ENCODE measurements at regions not wholly inside any gene's neighbourhood (a gene's known extent, or its start where the extent isn't known, plus 50 kb on each side); places are given as distances from the start of the nearest gene placed in this dataset.
"Not testable (repeated sequence)": the region's sequence is repeated elsewhere in the genome, so short reads cannot be mapped to it uniquely, and the experiment has no call there.

DNA sequence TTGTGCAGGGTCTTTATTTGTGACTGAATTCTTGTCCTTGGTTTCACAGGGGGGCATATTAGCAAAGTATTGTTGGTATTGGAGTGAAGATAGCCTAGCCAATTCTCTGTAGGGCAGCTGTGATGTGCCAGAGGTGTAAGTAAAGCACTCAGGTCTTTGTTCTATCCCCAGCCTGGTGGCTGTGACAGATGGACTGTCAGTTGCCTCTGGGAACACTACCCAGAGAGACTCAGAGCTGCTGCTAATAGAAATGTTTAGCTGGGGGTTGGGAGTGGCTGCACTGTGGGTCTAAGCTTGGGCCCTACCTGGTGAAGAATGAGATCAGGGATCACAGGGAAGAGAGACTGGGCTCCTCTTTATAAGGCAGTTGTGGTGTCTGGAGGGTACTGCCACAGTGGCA lies 1006.5 kb upstream of the TYRP1 start:
- H3K9me3 Mint-ChIP-seq (ENCODE audit: low read depth) = no peaks in the 10 kb centered on the region
- no peaks in the 10 kb centered on the region for H3K36me3 Mint-ChIP-seq (ENCODE audit: low read depth)
- no peak for DNase-seq (ENCODE audit: low spot score)
- peaks cover 2% of the 10 kb centered on the region for H3K27me3 Mint-ChIP-seq (ENCODE audit: low read depth)
- TF ChIP-seq, protein P1, sequence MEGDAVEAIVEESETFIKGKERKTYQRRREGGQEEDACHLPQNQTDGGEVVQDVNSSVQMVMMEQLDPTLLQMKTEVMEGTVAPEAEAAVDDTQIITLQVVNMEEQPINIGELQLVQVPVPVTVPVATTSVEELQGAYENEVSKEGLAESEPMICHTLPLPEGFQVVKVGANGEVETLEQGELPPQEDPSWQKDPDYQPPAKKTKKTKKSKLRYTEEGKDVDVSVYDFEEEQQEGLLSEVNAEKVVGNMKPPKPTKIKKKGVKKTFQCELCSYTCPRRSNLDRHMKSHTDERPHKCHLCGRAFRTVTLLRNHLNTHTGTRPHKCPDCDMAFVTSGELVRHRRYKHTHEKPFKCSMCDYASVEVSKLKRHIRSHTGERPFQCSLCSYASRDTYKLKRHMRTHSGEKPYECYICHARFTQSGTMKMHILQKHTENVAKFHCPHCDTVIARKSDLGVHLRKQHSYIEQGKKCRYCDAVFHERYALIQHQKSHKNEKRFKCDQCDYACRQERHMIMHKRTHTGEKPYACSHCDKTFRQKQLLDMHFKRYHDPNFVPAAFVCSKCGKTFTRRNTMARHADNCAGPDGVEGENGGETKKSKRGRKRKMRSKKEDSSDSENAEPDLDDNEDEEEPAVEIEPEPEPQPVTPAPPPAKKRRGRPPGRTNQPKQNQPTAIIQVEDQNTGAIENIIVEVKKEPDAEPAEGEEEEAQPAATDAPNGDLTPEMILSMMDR (IDR thresholded peaks at IDR 0.05) = no peak
- no peak overlapping the region for H3K27ac Mint-ChIP-seq (ENCODE audit: unreplicated experiment)
- no peak overlapping the region for H3K4me3 Mint-ChIP-seq (ENCODE audit: unreplicated experiment)
- H3K4me1 Mint-ChIP-seq (ENCODE audit: low read depth) = no peaks in the 10 kb centered on the region

DNA sequence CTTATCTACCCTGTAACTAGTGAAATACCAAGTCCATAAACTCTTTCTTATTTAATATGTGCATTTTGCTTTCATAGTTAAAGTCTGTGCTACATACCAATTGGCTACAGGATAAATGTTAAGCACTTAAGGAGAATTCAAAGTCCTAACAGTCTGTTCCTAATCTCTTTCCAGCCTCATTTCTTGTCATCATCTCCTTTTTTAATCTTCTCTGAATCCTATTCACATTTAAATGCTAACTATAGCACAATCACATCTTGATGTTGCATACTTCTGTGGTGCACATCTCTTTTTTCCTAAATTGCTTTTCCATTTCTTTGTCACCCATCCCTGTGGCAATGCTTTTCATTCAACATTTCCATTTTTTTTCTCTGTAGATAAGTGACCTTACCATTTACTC lies 996.1 kb upstream of the TYRP1 start:
- no peaks in the 10 kb centered on the region for H3K9me3 Mint-ChIP-seq (ENCODE audit: low read depth)
- no peaks in the 10 kb centered on the region for H3K4me1 Mint-ChIP-seq (ENCODE audit: low read depth)
- H3K36me3 Mint-ChIP-seq (ENCODE audit: low read depth) = no peaks in the 10 kb centered on the region
- H3K27me3 Mint-ChIP-seq (ENCODE audit: low read depth) = peaks cover 3% of the 10 kb centered on the region
- no peak overlapping the region for H3K4me3 Mint-ChIP-seq (ENCODE audit: unreplicated experiment)
- H3K27ac Mint-ChIP-seq (ENCODE audit: unreplicated experiment) = no peak overlapping the region
- TF ChIP-seq, protein P1 (IDR thresholded peaks at IDR 0.05) = no peak
- DNase-seq (ENCODE audit: low spot score) = no peak

DNA sequence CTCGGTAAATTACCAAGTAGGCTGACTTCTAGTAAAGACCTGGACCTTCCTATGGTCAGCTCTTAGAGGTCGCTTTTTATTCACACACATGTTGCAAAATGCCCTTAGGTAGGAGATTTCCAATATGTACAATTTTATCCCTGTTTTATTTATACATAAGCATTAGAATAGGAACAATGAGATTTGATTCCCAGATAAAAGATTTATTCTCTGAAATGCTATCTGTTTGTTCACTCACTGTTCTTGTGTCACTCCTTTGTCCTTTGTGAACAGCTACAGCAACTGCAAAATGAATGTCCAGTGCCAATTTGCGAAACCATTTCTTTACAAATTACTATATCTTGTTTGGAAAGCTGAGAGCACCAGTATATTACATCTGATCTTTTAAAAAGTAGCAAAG lies 991.5 kb upstream of the TYRP1 start:
- Mint-ChIP-seq H3K36me3 (ENCODE audit: low read depth) (no peaks in the 10 kb centered on the region), H3K4me3 (ENCODE audit: unreplicated experiment) (no peak overlapping the region), H3K4me1 (ENCODE audit: low read depth) (no peaks in the 10 kb centered on the region), H3K27ac (ENCODE audit: unreplicated experiment) (no peak overlapping the region), H3K27me3 (ENCODE audit: low read depth) (peaks cover 1% of the 10 kb centered on the region), H3K9me3 (ENCODE audit: low read depth) (no peaks in the 10 kb centered on the region)
- DNase-seq (ENCODE audit: low spot score) = no peak
- TF ChIP-seq, protein P1 (IDR thresholded peaks at IDR 0.05) = no peak

DNA sequence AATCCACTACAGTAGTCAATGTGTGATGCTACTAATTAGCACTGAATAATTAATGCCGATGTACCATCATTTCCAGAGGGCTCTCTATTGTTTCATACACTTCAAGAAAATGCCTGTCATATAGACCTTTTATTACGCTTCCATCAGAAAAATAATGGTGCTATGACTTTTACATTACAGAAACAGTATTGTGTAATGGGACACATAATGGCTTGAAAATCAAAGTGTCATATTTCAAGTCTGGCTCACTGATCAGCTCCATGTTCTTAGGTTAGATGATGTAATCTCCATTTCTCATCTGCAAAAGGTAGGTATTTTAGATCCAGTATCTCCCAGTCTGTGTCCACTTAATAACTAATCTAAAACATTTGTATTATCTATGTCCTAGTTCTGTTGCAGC lies 990.6 kb upstream of the TYRP1 start:
- no peaks in the 10 kb centered on the region for H3K36me3 Mint-ChIP-seq (ENCODE audit: low read depth)
- no peak overlapping the region for H3K4me3 Mint-ChIP-seq (ENCODE audit: unreplicated experiment)
- DNase-seq (ENCODE audit: low spot score) = no peak
- no peaks in the 10 kb centered on the region for H3K4me1 Mint-ChIP-seq (ENCODE audit: low read depth)
- H3K9me3 Mint-ChIP-seq (ENCODE audit: low read depth) = no peaks in the 10 kb centered on the region
- H3K27me3 Mint-ChIP-seq (ENCODE audit: low read depth) = peaks cover 1% of the 10 kb centered on the region
- no peak overlapping the region for H3K27ac Mint-ChIP-seq (ENCODE audit: unreplicated experiment)
- TF ChIP-seq, protein P1 (IDR thresholded peaks at IDR 0.05) = no peak

DNA sequence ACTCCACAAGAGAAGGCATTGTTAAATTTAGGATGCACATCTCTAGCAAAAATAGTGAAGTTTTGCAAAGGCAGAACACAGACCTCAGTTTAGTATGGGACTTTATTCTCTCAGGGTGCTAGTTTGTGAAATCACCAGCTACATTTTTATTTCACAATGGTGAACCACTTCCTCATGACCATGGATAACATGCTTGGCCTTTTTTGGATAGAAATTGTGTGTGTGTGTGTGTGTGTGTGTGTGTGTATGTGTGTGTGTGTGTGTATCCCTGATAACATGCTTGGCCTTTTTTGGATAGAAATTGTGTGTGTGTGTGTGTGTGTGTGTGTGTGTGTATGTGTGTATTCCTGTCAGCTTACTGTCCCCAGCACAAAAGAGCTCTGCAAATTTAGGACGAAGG lies 989.0 kb upstream of the TYRP1 start:
- H3K36me3 Mint-ChIP-seq (ENCODE audit: low read depth); H3K27me3 Mint-ChIP-seq (ENCODE audit: low read depth); H3K27ac Mint-ChIP-seq (ENCODE audit: unreplicated experiment); H3K4me3 Mint-ChIP-seq (ENCODE audit: unreplicated experiment); DNase-seq (ENCODE audit: low spot score); H3K4me1 Mint-ChIP-seq (ENCODE audit: low read depth); H3K9me3 Mint-ChIP-seq (ENCODE audit: low read depth): not testable (repeated sequence)

DNA sequence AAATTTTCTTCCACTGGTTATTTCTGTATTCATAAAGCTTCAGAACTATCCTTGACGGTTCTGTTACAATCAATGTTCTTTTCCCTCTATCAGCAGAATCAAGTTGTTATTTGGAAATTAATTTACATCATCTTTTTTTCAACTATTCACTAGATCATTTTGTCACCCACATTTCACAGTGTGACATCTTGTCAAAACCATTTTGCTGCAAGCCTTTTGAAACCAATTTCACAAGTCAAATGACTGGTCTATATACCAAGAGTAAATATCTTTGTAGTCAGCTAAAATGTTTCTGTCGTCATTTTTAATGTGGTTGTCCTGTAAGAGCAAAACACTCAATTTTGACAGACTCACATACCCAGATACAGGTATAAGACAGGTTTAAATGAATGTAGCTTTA lies 984.3 kb upstream of the TYRP1 start:
- peaks cover 13% of the 10 kb centered on the region for H3K9me3 Mint-ChIP-seq (ENCODE audit: low read depth)
- TF ChIP-seq, protein P1 (IDR thresholded peaks at IDR 0.05) = no peak
- H3K36me3 Mint-ChIP-seq (ENCODE audit: low read depth) = no peaks in the 10 kb centered on the region
- H3K27ac Mint-ChIP-seq (ENCODE audit: unreplicated experiment) = no peak overlapping the region
- no peak for DNase-seq (ENCODE audit: low spot score)
- no peaks in the 10 kb centered on the region for H3K4me1 Mint-ChIP-seq (ENCODE audit: low read depth)
- H3K27me3 Mint-ChIP-seq (ENCODE audit: low read depth) = no peaks in the 10 kb centered on the region
- no peak overlapping the region for H3K4me3 Mint-ChIP-seq (ENCODE audit: unreplicated experiment)

All from chondrocyte (in vitro differentiated cells).